GM21515 (cell line): ENCODE measurements at regions not wholly inside any gene's neighbourhood (a gene's known extent, or its start where the extent isn't known, plus 50 kb on each side); places are given as distances from the start of the nearest gene placed in this dataset.

Experiments
- ATAC-seq: cut with Tn5 transposase; IDR thresholded peaks from one replicate; pipeline ENCODE4 v1.9.1; 2021; ENCODE audit not compliant: unreplicated experiment

DNA sequence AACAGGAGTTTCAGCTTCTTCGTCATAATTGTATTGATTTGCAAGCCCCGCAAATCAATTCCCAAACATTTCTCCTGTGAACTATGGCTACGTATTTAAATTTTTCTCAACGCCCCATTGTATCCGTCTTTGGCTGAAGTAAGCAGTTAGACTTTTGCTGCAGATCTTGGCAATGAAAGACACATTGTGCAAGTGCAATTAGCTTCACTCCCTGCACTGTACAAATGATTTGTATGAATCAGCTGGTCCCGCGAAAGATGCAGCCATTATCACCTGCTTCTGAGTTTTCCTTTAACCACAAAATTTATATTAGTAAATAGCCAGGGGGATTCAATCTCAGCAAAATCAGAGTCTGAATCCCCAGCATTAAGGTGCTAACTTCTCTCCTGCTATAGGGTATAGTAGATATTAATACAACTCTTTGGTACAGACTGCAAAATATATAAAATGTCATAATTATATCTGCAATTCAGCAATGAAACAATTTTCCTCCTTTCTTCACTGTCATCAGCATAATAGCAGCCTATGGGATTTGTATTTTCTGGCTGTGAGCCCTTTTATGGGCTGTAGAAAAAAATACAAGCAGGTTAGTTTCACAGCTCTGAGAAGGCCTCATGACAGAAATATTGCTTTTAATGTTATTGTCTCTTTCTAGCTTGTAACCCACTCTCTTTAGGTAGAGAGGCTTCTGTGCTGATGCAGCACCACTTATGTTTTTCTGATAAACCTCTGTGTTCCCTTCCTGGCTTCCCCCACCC, 68.4 kb upstream of the SMARCA2 start:
- ATAC-seq, result no peak

DNA sequence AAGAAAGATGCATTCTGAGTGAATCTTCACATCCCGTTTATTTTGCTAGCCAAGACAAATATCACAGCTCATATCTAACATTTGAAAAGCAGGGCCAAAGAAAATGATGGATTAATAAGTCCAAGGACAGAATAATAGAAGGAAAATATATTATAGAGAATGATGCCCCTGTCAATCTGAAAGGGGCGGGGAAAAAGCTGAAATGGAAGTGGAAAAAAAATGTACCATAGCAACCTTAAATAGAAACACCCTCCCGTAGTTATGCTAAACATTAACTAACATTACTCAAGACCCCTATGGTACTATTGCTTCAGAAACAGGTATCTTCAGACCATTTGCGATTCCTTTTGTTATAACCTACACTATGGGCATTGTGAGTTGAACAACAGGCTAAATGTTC, 67.7 kb upstream of the SMARCA2 start:
- ATAC-seq, result no peak

DNA sequence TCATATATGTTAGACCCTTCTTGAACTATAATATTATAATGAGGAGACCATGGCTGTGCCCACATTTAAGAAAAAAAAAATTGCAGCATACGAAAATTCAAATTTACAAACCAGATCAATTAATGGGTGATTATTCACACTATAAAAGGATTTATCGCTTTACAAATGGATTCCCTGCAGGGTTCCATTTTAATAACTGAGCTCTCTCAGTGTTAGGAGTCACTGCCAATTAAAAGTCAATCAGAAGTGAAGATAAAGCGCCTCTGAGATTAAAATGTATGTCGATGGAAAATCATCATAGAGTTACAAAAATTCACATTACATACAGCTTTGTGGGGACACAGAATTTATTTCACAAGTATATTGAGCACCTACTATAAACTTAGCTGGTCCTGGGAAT, 66.6 kb upstream of the SMARCA2 start:
- no peak for ATAC-seq

DNA sequence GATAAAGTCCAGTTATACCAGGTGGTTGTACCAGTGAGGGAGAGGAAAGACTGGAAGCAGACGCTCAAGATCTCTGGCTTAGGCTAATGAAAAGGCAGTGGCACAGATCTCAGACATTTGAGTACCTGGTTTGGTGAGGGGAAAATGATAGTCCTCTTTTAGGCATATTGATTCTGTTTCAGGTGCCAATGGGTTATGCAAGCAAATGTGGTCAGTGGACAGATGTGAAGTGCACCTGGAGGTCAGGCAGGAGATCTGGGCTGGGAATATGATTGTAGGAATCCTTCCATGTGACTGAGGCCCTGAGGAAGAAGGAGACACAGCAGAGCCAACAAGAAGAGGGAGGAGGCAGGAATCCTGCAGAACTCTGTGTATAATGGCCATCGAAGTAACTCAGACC, 63.7 kb upstream of the SMARCA2 start:
- ATAC-seq, result no peak

DNA sequence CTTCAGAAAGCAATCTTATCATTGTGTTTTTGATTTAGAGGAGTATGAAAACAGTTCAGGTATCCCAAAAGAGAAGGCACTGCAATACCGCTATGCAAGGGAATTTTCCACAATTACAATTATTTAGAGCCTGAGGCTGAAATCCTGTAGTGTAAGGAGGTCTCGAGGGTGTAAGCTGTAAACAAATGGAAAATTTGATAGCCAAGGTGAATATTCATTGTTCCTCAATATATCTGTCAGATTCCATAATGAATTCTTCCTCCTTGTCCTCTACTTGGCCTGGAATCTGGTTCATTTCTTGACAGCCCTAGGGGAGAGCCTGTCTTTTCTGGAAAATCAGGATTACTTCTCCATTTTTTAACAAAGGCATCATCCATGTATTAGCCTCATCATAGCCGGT, 63.1 kb upstream of the SMARCA2 start:
- no peak for ATAC-seq

DNA sequence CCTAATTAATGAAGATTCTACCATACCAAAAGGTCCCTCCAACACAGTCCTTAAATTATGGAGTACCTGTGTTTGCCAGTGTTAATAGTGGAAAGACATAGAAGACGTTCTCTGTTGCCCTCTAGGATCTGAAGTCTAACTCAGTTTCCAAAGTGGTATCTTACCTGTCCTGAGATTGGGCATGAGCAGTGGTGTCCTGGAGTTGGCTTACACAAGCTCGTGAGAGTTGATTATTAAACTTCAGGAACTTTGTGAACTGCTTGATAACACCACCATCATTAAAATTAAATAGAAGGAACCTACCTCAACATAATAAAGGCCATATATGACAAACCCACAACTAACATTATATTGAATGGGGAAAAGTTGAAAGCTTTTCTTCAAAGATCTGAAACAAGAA, 60.9 kb upstream of the SMARCA2 start:
- ATAC-seq, result no peak

DNA sequence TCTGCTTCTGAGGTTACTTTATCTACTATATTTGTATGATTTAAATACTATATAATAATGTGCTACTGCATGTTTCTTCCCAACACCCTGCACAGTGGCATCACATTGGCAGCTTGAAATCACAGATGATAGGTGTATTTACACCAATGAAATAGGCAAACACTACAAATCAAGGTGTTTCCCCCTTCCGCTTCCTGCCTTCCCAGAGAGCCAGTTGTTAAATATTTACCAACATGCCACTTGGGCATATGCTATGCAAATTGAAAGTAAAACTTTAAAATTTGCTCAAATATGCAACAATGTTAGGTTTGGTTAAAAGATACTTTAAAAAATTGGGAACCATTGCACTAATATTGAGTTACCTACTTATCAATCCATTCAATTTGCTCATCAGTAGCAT, 58.2 kb upstream of the SMARCA2 start:
- no peak for ATAC-seq

DNA sequence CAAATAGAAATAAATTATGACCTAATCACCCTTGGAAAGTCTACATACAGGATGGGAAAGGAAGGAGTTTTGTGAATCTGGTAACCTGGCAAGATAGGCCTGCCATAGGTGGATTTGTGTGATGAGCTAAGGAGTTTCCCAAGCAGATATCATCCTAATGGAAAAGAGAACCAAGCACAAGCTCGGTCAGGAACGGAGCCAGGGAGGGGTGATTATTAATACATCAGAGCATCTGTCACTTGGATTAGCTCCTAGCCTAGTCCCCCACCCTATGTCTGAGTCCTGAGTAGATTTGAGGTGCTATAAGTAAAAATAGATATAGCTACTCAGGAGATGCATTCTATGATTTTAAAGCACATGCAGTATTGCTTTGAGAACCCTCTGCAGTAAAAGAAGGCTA, 57.3 kb upstream of the SMARCA2 start:
- no peak for ATAC-seq

DNA sequence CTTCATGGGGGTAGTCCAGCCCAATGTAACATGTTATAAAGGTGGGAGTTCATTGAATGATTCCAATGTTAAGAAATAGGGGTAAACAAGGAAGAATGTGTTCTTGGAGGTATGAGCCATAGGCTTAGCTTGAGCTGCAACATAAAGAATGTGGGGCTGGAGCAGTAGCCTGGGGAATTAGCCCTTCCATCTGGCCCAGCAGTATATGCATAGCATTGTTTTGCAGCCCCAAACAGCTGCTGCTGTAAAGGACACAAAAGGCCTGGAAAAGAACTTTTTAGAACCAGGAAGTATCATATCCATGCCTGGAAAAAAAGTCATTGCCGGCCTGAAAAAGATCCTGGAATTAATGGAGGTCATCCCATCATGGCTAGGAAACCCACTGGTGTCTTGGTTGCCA, 55.8 kb upstream of the SMARCA2 start:
- ATAC-seq, result no peak

DNA sequence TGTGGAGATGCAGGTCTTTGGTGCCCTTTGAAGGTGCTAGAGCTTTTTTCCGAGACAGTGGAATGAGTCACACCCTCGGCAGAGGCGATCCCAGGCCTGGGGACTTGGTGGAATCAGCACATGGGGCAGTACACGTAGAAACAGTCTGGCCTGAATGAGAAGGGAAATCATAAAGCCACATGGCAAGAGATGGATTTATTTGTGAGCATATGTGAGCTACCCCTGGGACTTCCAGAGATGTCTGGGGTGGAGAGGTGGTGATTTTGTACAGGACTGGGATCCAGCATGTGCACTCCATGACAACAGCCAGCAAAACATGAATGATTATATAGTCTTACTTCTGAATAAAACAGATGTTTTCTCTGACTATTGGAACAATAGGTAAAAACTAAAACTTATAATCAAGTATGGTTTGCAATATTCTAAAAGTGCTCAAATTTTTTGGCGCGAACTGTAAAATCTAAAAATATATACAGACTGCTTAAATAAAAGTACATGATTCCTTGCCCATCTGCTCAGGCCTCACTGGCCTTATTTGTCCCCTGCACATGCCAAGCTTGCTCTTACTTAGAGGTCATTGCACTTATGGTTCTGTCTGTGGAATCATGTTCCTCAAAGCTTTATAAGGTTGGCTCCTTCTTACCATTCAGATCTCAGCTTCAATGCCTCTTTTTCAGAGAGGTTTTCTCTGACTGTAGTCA, 54.7 kb upstream of the SMARCA2 start:
- ATAC-seq, result no peak

DNA sequence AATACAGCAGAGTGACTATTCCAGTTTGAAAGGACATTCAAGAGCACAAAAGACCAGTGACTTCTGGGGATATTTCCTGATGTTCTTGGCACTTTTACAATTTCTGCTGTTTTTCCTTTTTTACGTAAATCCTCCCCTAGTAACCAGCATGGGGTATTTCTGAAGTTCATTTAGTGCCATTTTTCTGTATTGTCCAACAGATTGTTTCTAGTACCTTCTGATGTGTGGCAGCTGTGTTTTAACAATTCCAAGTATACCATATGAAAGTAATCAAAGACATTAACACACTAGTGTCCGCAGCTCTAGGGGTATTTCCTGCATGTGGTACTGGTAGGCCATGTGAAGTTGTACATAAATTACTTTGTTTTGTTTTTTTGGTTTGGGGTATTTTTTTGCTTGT, 53.0 kb upstream of the SMARCA2 start:
- no peak for ATAC-seq

DNA sequence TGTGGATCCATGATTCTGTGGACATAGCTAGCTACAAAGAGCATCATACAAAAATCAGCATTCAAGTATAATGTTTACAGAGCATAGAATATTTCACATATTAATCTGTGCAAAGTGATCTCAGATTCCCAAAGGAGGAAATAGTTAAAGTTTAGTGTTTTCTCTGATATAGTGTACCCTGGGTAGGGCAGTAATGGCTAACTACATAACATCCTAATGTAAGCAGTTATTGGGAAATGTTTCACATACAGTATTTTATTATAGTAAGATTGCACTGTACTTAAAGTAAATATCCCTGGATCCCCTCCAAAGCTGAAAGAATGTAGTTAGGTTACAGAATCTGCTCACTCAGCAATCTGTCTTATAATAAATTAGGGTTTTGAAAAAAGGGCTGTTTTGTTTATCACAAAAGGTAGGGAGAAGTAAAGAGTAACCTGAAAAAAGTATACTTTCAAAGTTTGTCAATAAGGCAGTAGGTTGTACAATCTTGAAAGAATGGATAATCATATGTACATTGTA, 52.5 kb upstream of the SMARCA2 start:
- ATAC-seq, result no peak

DNA sequence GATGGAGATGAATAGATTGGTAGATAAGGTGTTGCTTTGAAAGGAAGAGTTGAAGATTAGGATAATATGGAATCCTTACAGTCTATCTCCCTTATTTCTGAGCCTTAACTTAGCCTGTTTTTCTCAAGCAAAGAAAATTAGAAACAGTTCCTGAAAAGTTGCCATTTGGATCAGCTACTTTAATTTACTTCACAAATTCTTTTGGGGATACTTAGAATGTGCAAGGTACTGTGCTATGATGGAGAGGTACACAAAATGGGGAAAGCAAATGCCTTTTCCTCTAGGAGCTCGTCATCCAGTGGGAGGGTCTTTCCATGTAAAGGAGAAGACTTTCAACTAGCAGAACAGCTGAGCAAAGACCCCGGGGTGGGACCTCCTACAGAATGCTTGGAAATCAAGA, 51.1 kb upstream of the SMARCA2 start:
- ATAC-seq, result no peak
